GM21576 (cell line): ENCODE measurements at regions not wholly inside any gene's neighbourhood (a gene's known extent, or its start where the extent isn't known, plus 50 kb on each side); places are given as distances from the start of the nearest gene placed in this dataset.

Experiments used
- ATAC-seq: cut with Tn5 transposase; IDR thresholded peaks from one replicate; pipeline ENCODE4 v1.9.1; 2021; ENCODE audit warnings: mild to moderate bottlenecking, moderate library complexity; ENCODE audit not compliant: unreplicated experiment

GRCh38 chr9:115914291-115914690 lies 239.3 kb upstream of the PAPPA start:
- no peak for ATAC-seq

- no peak for ATAC-seq
Observed at GRCh38 chr9:115921301-115921700, 232.3 kb upstream of the PAPPA start.

DNA sequence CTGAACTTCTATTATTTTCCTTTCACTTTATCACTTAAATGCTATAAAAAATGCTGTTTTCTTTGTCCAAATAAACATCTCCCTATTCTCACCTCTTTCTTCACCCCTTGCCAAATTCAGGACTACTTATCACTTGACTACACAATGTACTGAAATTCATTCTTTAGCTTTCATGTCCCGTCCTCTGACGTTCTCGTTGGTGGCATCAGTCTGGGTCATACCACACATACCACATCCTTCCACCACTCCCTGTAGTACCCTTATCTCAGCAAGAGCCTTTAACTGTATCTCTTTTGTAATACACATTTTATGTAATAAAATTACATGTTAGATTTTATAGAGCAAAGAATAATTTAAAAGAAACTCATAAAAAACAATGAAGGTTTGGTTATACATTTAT lies 231.1 kb upstream of the PAPPA start:
- no peak for ATAC-seq

GRCh38 chr9:115923410-115923809 lies 230.2 kb upstream of the PAPPA start:
- no peak for ATAC-seq

DNA sequence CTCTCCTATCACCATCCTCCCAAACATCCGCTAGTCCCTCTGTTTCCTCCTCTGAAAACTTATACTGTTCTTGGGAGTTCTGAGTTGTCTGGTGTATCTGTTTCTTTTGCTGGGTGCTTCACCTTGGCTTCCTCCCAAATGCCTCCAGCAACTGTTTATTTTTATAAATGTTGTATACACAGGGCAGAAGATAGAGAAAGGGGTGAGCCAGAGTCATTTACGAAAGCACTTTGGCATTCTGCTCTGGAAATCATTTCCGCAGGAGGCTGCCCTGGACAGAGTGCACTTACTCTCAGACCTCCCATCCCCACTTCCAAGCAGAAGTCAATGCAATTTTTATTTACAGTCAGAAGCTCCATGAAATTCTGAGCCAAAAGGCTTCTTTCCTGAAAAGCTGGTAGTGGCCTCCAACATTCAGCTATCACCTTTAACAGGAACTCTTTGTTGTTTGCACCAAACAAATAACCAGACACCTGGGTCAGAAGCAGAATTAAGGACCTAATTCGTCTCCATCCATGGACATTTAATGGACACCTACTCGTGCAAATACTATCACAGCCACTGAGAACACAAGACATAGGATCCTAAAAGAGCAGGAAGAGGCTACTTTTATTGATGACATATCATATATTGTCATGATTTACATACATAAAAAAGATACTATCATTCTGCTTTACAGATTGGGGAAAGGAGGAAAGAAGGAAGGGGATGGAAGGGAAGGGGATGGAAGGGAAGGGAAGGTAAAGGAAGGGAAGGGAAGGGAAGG lies 229.5 kb upstream of the PAPPA start:
- ATAC-seq = no peak

GRCh38 chr9:115924669-115924987 lies 229.0 kb upstream of the PAPPA start:
- no peak for ATAC-seq

GRCh38 chr9:115925424-115925823 lies 228.2 kb upstream of the PAPPA start:
- no peak for ATAC-seq

DNA sequence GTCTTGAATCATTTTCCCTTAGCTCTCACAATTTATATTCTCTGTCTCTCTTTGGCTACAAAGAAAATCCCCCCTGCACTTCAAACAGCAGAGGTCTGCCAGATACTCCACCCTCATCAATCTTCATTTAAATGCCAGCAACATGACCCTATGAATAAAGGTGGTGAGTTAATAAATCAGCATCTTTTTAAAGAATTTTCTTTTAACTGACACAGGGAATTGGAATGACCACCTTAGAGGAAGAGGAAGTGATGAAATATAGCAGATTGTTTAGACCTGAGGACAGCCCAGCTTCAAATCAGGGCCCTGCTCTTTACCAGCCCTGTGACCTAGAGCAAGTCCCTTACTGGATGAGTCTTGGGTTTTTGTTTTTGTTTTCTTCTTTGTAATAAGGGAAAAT lies 223.1 kb upstream of the PAPPA start:
- no peak for ATAC-seq

- no peak for ATAC-seq
Observed at GRCh38 chr9:115938479-115938878, 215.1 kb upstream of the PAPPA start.

- no peak for ATAC-seq
Observed at GRCh38 chr9:115939065-115939765, 214.4 kb upstream of the PAPPA start.

DNA sequence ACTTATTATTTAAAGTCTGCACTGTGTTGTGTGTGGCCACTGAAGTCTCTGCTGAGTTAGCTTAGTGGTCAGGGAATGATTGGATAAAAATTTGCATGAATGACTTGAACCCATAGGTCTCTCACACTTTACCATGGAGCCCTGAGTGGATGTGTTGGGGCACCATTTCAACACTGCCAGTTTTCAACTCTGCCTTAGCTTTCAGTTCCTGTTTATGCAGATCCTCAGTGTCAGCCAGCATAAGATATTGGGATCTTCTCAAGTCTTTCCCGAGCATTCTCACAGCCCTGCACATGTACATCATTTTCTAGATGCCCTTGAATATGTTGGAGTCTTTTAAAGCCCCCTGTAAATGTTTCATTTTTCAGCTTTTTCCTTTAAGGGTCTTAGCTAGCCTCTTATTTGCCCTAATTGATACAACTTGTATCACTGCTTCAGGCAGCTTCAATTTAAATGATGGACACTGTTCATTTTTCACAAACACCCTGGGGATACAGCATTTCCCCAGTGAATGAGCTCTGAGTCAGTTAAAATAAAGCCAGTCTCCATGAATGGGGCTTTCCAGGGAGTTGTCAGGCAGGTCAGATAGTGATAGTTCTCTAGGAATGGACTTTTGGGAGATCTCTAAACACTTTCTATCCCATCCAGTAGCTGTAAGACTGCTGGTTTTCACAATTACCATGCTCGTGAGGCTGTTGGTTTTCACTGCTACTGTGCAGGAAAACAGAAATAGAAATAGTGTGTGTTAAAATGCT lies 211.9 kb upstream of the PAPPA start:
- no peak for ATAC-seq

- ATAC-seq = no peak
Observed at GRCh38 chr9:115943431-115944165, 210.0 kb upstream of the PAPPA start.

DNA sequence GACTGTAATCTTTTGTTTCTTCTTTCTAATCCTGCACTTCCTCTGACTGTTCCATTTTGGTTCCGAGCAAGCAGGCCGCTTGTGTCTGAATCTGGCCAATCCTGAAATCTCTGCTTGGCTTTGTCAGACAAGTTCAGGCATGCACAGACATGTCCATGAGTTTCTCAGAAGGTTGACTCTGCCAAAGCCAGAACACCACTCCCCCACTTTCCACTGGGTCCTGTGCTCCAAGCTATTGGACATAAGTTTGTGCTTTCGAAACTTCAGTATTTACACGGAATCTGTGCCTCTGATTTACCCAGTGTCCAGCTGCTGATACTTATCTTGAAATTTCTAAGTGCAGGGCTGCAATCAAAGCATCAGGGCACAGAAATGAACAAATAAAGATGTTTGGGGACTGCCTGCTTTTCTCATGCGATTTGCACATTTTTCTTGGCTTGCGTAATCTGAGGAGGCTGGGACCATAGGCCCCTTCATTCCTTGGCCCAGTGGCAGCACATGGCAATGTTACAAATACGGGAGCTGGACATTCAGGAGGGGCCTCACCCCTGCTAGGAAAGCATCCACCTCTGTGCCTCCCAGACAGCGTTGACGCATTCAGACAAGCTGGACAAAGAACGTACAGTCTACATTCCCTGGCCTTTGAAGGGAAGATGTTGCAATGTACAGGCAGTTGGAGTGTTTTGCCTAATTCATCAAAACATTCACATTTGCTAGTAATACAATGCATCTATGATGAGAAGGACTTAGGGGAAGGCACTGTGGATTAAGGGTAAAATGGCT lies 209.2 kb upstream of the PAPPA start:
- no peak for ATAC-seq

GRCh38 chr9:115945009-115945431 lies 208.6 kb upstream of the PAPPA start:
- no peak for ATAC-seq

GRCh38 chr9:115946530-115946929 lies 207.1 kb upstream of the PAPPA start:
- no peak for ATAC-seq

DNA sequence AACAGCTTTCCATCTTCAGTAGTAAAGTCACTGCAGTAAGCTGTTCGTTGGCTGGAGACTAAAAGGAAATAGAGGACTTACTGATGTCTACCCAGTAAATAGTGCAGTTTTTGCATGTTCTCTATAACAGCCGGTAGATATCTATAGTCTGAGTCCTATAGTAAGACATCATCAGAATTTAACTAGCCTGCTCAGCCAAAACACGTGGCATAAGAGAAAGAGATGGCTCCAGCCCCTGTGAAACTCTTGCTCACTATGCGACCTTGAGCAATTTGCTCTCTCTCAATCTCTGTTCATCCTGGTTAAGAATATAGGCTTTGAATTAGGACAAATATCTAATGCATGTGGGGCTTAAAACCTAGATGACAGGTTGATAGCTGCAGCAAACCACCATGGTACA lies 201.6 kb upstream of the PAPPA start:
- ATAC-seq = no peak

GRCh38 chr9:115952430-115953292 lies 200.9 kb upstream of the PAPPA start:
- no peak for ATAC-seq

DNA sequence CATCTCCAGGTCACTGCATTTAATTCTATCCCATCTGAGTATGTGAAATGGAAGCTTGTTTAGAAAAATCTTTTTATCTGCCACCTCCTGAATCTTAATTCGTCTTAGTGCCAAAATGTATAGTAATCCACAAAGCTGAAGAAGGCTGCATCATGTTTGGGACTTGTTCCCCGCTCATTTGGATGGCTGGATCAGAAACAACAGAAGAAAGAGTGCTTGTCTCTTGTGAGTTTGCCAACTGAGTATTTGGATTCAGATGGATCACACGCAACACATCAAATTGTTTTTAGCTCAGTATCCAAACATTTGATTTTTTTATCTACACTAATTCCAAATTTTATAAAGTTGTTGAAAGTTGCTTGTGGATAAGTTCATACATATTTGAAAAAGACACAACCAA lies 197.2 kb upstream of the PAPPA start:
- ATAC-seq = no peak

DNA sequence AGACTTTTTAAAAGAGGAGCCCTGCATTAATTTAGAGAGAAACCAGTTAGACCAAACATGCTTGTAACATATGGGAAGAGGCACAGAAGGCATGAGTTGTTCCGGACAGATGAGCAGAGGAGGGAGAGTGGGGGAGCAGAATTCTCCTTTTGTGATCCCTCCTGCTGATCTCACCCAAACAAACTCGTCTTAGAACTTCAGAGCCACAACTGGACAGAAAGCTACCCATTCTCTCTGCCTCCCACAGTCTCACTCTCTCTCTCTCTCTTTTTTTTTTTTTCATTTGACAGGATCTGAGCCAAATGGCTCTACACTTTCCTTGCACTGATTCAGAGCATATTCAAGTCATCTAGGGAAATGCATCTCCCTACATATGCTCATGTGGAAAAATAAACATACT lies 196.0 kb upstream of the PAPPA start:
- ATAC-seq = no peak
